Rectal smooth muscle tissue (tissue), 1 donor: ENCODE measurements at regions not wholly inside any gene's neighbourhood (a gene's known extent, or its start where the extent isn't known, plus 50 kb on each side); places are given as distances from the start of the nearest gene placed in this dataset.

Experiments used
- H3K27ac ChIP-seq: one replicate; pipeline ENCODE4 v1.7.0; 2013; ENCODE audit warnings: low read depth, low read length, inconsistent platforms
- H3K27me3 ChIP-seq: one replicate; pipeline ENCODE4 v1.7.0; 2013; ENCODE audit warnings: low read length; ENCODE audit not compliant: control insufficient read depth, insufficient read depth
- H3K36me3 ChIP-seq: one replicate; pipeline ENCODE4 v1.7.0; 2013; ENCODE audit warnings: low read length; ENCODE audit not compliant: control insufficient read depth, insufficient read depth
- H3K4me1 ChIP-seq: one replicate; pipeline ENCODE4 v1.7.0; 2013; ENCODE audit warnings: low read length; ENCODE audit not compliant: control insufficient read depth, insufficient read depth
- H3K4me3 ChIP-seq: one replicate; pipeline ENCODE4 v1.7.0; 2013; ENCODE audit warnings: low read length
- H3K9ac ChIP-seq: one replicate; pipeline ENCODE4 v1.7.0; 2013; ENCODE audit warnings: low read length

DNA sequence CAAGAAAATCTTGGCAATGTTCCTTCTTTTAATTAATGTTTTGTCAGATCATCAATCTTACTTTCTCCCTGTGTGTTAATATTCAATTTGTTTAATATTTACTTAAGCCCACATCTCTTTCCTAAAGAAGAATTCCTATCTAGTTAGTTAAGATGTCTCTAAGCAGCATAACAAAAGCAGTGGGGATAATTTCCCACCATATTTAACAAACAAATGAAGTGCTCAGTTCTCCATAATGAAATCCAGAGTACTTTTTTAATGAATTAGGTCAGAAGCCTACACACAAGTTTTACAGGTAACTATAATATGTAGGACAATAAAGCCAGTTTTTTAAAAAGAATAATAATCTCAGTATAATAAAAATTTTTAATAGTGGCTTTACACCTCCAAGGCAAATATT lies 1918.8 kb downstream of the EFNA5 start:
- Histone ChIP-seq H3K27me3 (no peaks in the 10 kb centered on the region), H3K27ac (no peak overlapping the region), H3K36me3 (no peaks in the 10 kb centered on the region), H3K4me3 (no peak overlapping the region), H3K9ac (no peak overlapping the region), H3K4me1 (no peaks in the 10 kb centered on the region)

- H3K4me1 ChIP-seq, result no peaks in the 10 kb centered on the region
- no peaks in the 10 kb centered on the region for H3K36me3 ChIP-seq
- no peak overlapping the region for H3K4me3 ChIP-seq
- no peak overlapping the region for H3K9ac ChIP-seq
- no peak overlapping the region for H3K27ac ChIP-seq
- no peaks in the 10 kb centered on the region for H3K27me3 ChIP-seq
Measured at GRCh38 chr5:105745111-105745510, 1925.6 kb downstream of the EFNA5 start.

DNA sequence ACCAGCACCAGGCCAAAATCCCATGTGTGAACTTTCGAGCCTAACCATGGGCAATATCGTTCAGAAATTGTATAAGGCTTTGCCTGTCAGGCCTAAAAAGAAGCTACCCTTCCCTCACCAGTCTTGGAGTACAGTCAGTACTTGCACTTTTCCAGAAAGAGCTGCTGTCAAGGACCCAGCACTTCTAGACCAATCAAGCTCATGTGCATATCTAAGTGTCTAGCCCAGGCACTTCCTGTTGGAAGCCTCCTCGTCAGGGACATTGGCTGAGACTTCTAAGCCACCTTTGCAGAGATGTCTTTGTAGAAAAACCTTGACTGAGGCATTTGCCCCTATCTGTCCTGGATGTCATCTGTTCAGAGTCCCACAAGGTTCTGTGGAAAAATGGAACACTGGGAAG lies 1930.5 kb downstream of the EFNA5 start:
- Histone ChIP-seq H3K9ac (no peak overlapping the region), H3K4me3 (no peak overlapping the region), H3K27me3 (no peaks in the 10 kb centered on the region), H3K4me1 (no peaks in the 10 kb centered on the region), H3K27ac (no peak overlapping the region), H3K36me3 (no peaks in the 10 kb centered on the region)

GRCh38 chr5:105739732-105740131 lies 1931.0 kb downstream of the EFNA5 start:
- Histone ChIP-seq H3K4me1 (no peaks in the 10 kb centered on the region), H3K27me3 (no peaks in the 10 kb centered on the region), H3K4me3 (no peak overlapping the region), H3K27ac (no peak overlapping the region), H3K9ac (no peak overlapping the region), H3K36me3 (no peaks in the 10 kb centered on the region)

DNA sequence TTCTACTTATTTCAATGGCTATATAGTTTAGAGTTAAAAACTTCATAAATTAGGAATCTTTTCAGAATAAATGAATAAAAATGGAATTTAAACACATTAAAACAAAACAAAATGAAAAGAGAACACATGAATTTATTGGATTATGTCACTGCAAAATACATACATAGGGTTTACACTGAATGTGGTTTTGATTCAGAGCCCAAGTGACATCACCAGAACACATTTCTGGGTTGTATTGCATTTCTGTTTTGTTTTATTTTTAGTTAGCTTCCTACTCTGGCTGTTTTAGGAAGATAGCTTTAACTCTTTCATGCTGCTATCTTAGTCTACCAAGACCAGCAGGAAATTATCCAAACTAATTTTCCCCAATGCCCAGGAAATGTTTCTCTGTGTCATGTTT lies 1935.0 kb downstream of the EFNA5 start:
- no peaks in the 10 kb centered on the region for H3K36me3 ChIP-seq
- H3K27ac ChIP-seq, result no peak overlapping the region

DNA sequence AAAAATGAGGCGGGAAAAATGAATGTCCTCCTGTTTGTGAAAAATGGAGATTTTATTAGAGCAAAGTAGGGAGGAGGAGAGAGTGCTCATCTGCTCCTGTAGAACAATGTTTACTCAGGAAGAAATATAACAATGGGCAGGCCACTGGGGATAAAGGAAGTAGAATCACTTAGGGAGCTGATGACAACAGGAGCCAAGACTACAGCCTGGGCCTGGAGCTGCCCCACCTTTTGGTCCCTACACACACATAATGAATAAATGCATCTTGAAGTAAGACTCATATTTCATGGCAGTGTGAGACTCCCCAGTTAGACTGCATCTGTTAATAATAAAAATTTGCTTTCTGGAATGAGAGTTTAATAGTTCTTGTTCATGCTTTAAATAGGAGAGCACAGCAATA lies 1939.8 kb downstream of the EFNA5 start:
- Histone ChIP-seq H3K4me3 (no peak overlapping the region), H3K9ac (no peak overlapping the region), H3K4me1 (no peaks in the 10 kb centered on the region), H3K27me3 (no peaks in the 10 kb centered on the region), H3K27ac (no peak overlapping the region), H3K36me3 (no peaks in the 10 kb centered on the region)

More for the DNA sequence above, 1935.0 kb downstream of the EFNA5 start:
- H3K27me3 ChIP-seq, result no peaks in the 10 kb centered on the region
- no peaks in the 10 kb centered on the region for H3K4me1 ChIP-seq
- no peak overlapping the region for H3K9ac ChIP-seq
- no peak overlapping the region for H3K4me3 ChIP-seq

DNA sequence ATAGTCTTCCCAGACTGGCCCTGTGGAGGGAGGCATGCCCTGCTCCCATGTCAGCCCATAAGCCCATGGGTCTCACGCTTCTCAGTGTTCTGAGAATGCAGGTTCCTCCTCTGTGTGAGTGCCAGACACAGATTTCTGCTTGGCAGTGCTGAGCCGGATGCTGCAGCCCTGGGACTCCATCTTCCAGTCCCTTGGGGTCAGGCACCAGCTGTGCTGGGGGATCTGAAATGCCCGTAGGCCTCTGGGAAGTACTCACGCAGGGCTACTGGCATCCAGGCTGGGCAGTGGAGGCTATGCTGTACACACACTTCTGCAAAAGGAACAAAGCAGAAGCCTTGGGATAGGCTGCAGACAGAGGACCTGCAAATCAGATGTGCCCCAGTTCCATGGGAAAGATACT lies 1944.6 kb downstream of the EFNA5 start:
- Histone ChIP-seq H3K27ac (no peak overlapping the region), H3K4me3 (no peak overlapping the region), H3K9ac (no peak overlapping the region), H3K27me3 (no peaks in the 10 kb centered on the region), H3K36me3 (no peaks in the 10 kb centered on the region), H3K4me1 (no peaks in the 10 kb centered on the region)

- Histone ChIP-seq H3K4me1 (no peaks in the 10 kb centered on the region), H3K27me3 (no peaks in the 10 kb centered on the region), H3K9ac (no peak overlapping the region), H3K4me3 (no peak overlapping the region), H3K36me3 (no peaks in the 10 kb centered on the region), H3K27ac (no peak overlapping the region)
Measured at GRCh38 chr5:105708442-105708841, 1962.3 kb downstream of the EFNA5 start.

- no peaks in the 10 kb centered on the region for H3K27me3 ChIP-seq
- no peak overlapping the region for H3K4me3 ChIP-seq
- H3K9ac ChIP-seq, result no peak overlapping the region
- H3K4me1 ChIP-seq, result no peaks in the 10 kb centered on the region
- H3K27ac ChIP-seq, result no peak overlapping the region
- no peaks in the 10 kb centered on the region for H3K36me3 ChIP-seq
Measured at GRCh38 chr5:105702323-105702722, 1968.4 kb downstream of the EFNA5 start.

GRCh38 chr5:105696440-105696839 lies 1974.3 kb downstream of the EFNA5 start:
- Histone ChIP-seq H3K4me1 (no peaks in the 10 kb centered on the region), H3K9ac (no peak overlapping the region), H3K27ac (no peak overlapping the region), H3K27me3 (no peaks in the 10 kb centered on the region), H3K4me3 (no peak overlapping the region), H3K36me3 (no peaks in the 10 kb centered on the region)

DNA sequence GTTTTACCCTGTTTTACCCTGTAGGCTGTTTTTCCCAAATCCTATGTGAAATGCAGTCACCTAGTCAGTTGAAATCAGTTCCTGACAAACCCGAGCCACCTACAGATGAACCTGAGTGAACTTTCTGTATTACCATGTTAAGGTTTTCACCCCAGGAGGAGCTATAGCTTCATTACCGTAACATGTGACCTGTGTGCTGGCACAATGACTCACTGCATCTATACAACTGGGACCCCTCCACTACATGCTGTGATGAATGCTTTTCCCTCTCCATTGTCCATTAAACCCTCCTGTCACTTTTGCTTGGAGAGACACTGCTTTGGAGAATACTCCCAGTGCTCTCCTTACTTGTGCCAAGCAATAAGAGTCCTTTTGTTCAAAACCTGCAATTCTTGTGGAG lies 1974.8 kb downstream of the EFNA5 start:
- Histone ChIP-seq H3K27me3 (no peaks in the 10 kb centered on the region), H3K4me1 (no peaks in the 10 kb centered on the region), H3K27ac (no peak overlapping the region), H3K4me3 (no peak overlapping the region), H3K36me3 (no peaks in the 10 kb centered on the region), H3K9ac (no peak overlapping the region)

DNA sequence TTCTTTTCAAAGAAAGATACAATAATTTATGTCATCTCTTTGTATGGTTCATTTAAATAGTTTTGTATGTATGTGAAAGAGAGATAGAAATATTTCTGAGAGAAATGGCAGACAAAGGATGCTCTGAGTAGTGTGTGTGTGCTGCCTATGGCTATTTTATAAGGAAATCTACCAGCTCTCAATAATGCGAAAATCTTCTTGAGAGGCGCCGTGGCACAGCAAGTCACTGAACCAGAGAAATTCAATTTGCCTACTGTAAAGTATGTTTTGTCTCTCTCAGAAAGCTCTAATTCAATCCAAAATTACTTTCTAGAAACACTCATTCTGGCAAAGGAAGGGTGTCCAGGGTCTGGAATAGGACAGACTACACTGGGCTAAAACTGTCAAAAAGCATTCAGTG lies 1981.1 kb downstream of the EFNA5 start:
- Histone ChIP-seq H3K27me3 (no peaks in the 10 kb centered on the region), H3K4me1 (no peaks in the 10 kb centered on the region), H3K4me3 (no peak overlapping the region), H3K36me3 (no peaks in the 10 kb centered on the region), H3K9ac (no peak overlapping the region), H3K27ac (no peak overlapping the region)

- H3K4me3 ChIP-seq, result no peak overlapping the region
- H3K36me3 ChIP-seq, result no peaks in the 10 kb centered on the region
- H3K27ac ChIP-seq, result no peak overlapping the region
- no peak overlapping the region for H3K9ac ChIP-seq
- no peaks in the 10 kb centered on the region for H3K4me1 ChIP-seq
- H3K27me3 ChIP-seq, result no peaks in the 10 kb centered on the region
Measured at GRCh38 chr5:105688227-105688792, 1982.4 kb downstream of the EFNA5 start.
